SK-N-MC (cell line): ENCODE measurements at regions not wholly inside any gene's neighbourhood (a gene's known extent, or its start where the extent isn't known, plus 50 kb on each side); places are given as distances from the start of the nearest gene placed in this dataset.

Experiments
- EZH2 ChIP-seq: fragments of 200-600 bp; sonication (generic); IDR thresholded peaks from one replicate; pipeline ENCODE4 v1.6.1; 2017; ENCODE audit warnings: antibody characterized with exemption
- FOXP2 ChIP-seq: optimal IDR thresholded peaks from 2 replicates; pipeline ENCODE3; 2011; ENCODE audit warnings: mild to moderate bottlenecking, moderate library complexity; ENCODE audit not compliant: insufficient read depth; ENCODE audit errors: extremely low read length, control extremely low read depth
- POLR2AphosphoS5 ChIP-seq: IDR thresholded peaks from 2 replicates; pipeline ENCODE4 v1.6.1; 2012; ENCODE audit warnings: mild to moderate bottlenecking, low read depth, low read length, borderline replicate concordance

- TF ChIP-seq EZH2 = no peak
- no peak for TF ChIP-seq POLR2AphosphoS5
- TF ChIP-seq FOXP2 = no peak
Observed at GRCh38 chr18:7381307-7381706, 150.4 kb downstream of the LRRC30 start.
